NB4 (cell line): ENCODE measurements at regions not wholly inside any gene's neighbourhood (a gene's known extent, or its start where the extent isn't known, plus 50 kb on each side); places are given as distances from the start of the nearest gene placed in this dataset.

Experiments
- TF ChIP-seq, protein P1 (sequence below): IDR thresholded peaks from one replicate; pipeline ENCODE4 v1.5.1; 2012; ENCODE audit warnings: low read depth, low read length
- TF ChIP-seq, protein P2 (sequence below): IDR thresholded peaks from 2 replicates; pipeline ENCODE4 v1.6.1; 2011; ENCODE audit warnings: low read depth, low read length

DNA sequence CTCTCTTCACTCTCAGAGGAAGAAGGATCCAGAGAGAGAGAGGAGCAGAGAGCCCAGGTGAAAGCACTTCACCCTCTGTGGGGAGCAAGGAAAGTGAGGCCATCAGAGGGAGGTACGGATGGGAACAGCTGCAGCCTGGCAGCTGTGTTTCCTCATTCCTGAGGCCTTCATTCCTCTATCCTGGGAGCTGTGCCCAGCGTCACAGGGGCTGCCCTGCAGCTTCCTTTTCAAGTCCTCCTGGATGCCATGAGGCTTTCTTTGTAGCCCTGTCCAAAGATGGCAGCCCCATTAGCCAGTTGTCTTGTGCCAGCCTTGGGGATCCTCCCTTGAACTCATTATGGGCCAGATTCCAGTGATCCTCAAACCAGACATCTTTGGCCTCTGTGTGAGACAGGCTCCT lies 76.8 kb upstream of the PCDH8 start:
- TF ChIP-seq, protein P1, sequence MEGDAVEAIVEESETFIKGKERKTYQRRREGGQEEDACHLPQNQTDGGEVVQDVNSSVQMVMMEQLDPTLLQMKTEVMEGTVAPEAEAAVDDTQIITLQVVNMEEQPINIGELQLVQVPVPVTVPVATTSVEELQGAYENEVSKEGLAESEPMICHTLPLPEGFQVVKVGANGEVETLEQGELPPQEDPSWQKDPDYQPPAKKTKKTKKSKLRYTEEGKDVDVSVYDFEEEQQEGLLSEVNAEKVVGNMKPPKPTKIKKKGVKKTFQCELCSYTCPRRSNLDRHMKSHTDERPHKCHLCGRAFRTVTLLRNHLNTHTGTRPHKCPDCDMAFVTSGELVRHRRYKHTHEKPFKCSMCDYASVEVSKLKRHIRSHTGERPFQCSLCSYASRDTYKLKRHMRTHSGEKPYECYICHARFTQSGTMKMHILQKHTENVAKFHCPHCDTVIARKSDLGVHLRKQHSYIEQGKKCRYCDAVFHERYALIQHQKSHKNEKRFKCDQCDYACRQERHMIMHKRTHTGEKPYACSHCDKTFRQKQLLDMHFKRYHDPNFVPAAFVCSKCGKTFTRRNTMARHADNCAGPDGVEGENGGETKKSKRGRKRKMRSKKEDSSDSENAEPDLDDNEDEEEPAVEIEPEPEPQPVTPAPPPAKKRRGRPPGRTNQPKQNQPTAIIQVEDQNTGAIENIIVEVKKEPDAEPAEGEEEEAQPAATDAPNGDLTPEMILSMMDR, result no peak
- TF ChIP-seq, protein P2, sequence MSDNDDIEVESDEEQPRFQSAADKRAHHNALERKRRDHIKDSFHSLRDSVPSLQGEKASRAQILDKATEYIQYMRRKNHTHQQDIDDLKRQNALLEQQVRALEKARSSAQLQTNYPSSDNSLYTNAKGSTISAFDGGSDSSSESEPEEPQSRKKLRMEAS, result no peak
